H1 (cell line): ENCODE measurements at regions not wholly inside any gene's neighbourhood (a gene's known extent, or its start where the extent isn't known, plus 50 kb on each side); places are given as distances from the start of the nearest gene placed in this dataset.

Experiments used
- CTCF ChIA-PET: fragments of 300-600 bp; sonication (Branson Sonifier 250); formaldehyde crosslinking; loops from one replicate; lab custom pipeline; 2021; ENCODE audit not compliant: partially characterized antibody; lab: Charles Lee
- POLR2A ChIA-PET: fragments of 300-600 bp; sonication (Branson Sonifier 250); formaldehyde crosslinking; loops from one replicate; lab custom pipeline; 2021; ENCODE audit warnings: inconsistent platforms; ENCODE audit not compliant: partially characterized antibody; lab: Charles Lee
- DNase-seq, 2 experiments: peaks; one replicate each; pipeline versions ENCODE4 v3.0.0 to v3.0.0-alpha.2; 2010 to 2022; ENCODE audit warnings: low spot score in 2 of 2, low read depth in 1 of 2, mixed read lengths in 1 of 2
- FAIRE-seq: peaks from 2 replicates; lab custom pipeline; 2011; peaks lifted over from hg19 to GRCh38; lab: Jason Lieb, UNC
- H2AFZ ChIP-seq: 2 replicates; pipeline ENCODE4 v1.8.1; 2012; ENCODE audit warnings: low read length, inconsistent platforms
- H2AK5ac ChIP-seq: 2 replicates; pipeline ENCODE4 v1.6.1; 2013; ENCODE audit warnings: low read depth, low read length
- H2BK120ac ChIP-seq: replicated peaks from 2 replicates; pipeline ENCODE3; 2013; ENCODE audit warnings: low read depth, low read length, inconsistent platforms
- H2BK12ac ChIP-seq: 2 replicates; pipeline ENCODE4 v1.6.1; 2013; ENCODE audit warnings: low read depth, low read length
- H2BK15ac ChIP-seq: 2 replicates; pipeline ENCODE4 v1.6.1; 2013; ENCODE audit warnings: low read length
- H2BK20ac ChIP-seq: 2 replicates; pipeline ENCODE4 v1.6.1; 2013; ENCODE audit warnings: low read length
- H2BK5ac ChIP-seq: 2 replicates; pipeline ENCODE4 v1.6.1; 2013; ENCODE audit warnings: low read depth, low read length
- H3K14ac ChIP-seq: 2 replicates; pipeline ENCODE4 v1.6.1; 2013; ENCODE audit warnings: inconsistent platforms; ENCODE audit not compliant: insufficient read length
- H3K18ac ChIP-seq: 2 replicates; pipeline ENCODE4 v1.6.1; 2013; ENCODE audit warnings: low read length; ENCODE audit errors: extremely low read depth
- H3K23ac ChIP-seq: 2 replicates; pipeline ENCODE4 v1.6.1; 2013; ENCODE audit warnings: inconsistent platforms; ENCODE audit not compliant: insufficient read length
- H3K23me2 ChIP-seq: 2 replicates; pipeline ENCODE4 v1.6.1; 2013; ENCODE audit warnings: low read depth, low read length
- H3K27ac ChIP-seq: 2 replicates; pipeline ENCODE4 v1.6.1; 2011; ENCODE audit warnings: low read depth, low read length, inconsistent platforms
- H3K27me3 ChIP-seq, 4 experiments: replicated peaks in 1 of 4; 1 replicate in 1 of 4; 2 replicates in 3 of 4; pipeline versions ENCODE4 v1.6.1 to v1.8.1; 2011 to 2013; ENCODE audit warnings: low read length in 3 of 4, mild to moderate bottlenecking in 3 of 4, inconsistent platforms in 2 of 4, mixed read lengths in 2 of 4, moderate library complexity in 1 of 4; ENCODE audit not compliant: control insufficient read depth in 3 of 4, insufficient read depth in 3 of 4; ENCODE audit errors: extremely low read depth in 1 of 4
- H3K36me3 ChIP-seq, 4 experiments: 2 replicates each; pipeline versions ENCODE4 v1.6.1 to v1.8.1; 2011 to 2013; ENCODE audit warnings: mild to moderate bottlenecking in 4 of 4, low read length in 3 of 4, moderate library complexity in 2 of 4, control low read depth in 1 of 4, inconsistent platforms in 1 of 4; ENCODE audit not compliant: insufficient read depth in 4 of 4, control insufficient read depth in 2 of 4
- H3K4ac ChIP-seq: replicated peaks from 2 replicates; pipeline ENCODE3; 2013; ENCODE audit warnings: low read length, low read depth, mixed read lengths, inconsistent platforms; ENCODE audit not compliant: insufficient read length
- H3K4me1 ChIP-seq, 4 experiments: replicated peaks in 1 of 4; 1 replicate in 1 of 4; 2 replicates in 3 of 4; pipeline versions ENCODE4 v1.6.1 to v1.8.1; 2011 to 2013; ENCODE audit warnings: low read length in 3 of 4, inconsistent platforms in 2 of 4, mixed read lengths in 1 of 4; ENCODE audit not compliant: insufficient read depth in 4 of 4, control insufficient read depth in 3 of 4
- H3K4me2 ChIP-seq, 2 experiments: 2 replicates each; pipeline versions ENCODE4 v1.6.1 to v1.8.1; 2011 to 2013; ENCODE audit warnings: low read depth in 2 of 2, low read length in 2 of 2, control low read depth in 1 of 2, inconsistent platforms in 1 of 2, mild to moderate bottlenecking in 1 of 2; ENCODE audit not compliant: insufficient read depth in 1 of 2
- H3K4me3 ChIP-seq, 4 experiments: fragments of 200-600, 300-600 bp in 1 of 4; sonication (generic), shearing (Covaris generic), sonication (Bioruptor Twin) in 1 of 4; 2 replicates each; pipeline versions ENCODE4 v1.5.1 to v1.8.1; 2011 to 2016; ENCODE audit warnings: low read length in 4 of 4, low read depth in 3 of 4, control low read depth in 2 of 4, inconsistent platforms in 2 of 4, mild to moderate bottlenecking in 2 of 4, mixed read lengths in 1 of 4, moderate library complexity in 1 of 4; ENCODE audit not compliant: insufficient read depth in 2 of 4; ENCODE audit errors: extremely low read depth in 1 of 4
- H3K56ac ChIP-seq: replicated peaks from 2 replicates; pipeline ENCODE3; 2013; ENCODE audit warnings: low read depth, mild to moderate bottlenecking, mixed read lengths, low read length, inconsistent platforms; ENCODE audit not compliant: insufficient read length
- H3K79me1 ChIP-seq: 2 replicates; pipeline ENCODE4 v1.6.1; 2013; ENCODE audit warnings: low read depth, low read length, control low read depth
- H3K79me2 ChIP-seq, 2 experiments: 2 replicates each; pipeline versions ENCODE4 v1.6.1 to v1.8.1; 2012 to 2013; ENCODE audit warnings: low read length in 2 of 2, mild to moderate bottlenecking in 2 of 2, inconsistent platforms in 1 of 2; ENCODE audit not compliant: insufficient read depth in 2 of 2, control insufficient read depth in 1 of 2
- H3K9ac ChIP-seq, 4 experiments: replicated peaks in 1 of 4; 1 replicate in 1 of 4; 2 replicates in 3 of 4; pipeline versions ENCODE4 v1.6.1 to v1.8.1; 2011 to 2013; ENCODE audit warnings: low read depth in 3 of 4, low read length in 3 of 4, control low read depth in 2 of 4, mild to moderate bottlenecking in 2 of 4, moderate library complexity in 2 of 4, inconsistent platforms in 1 of 4; ENCODE audit errors: extremely low read depth in 1 of 4
- H3K9me3 ChIP-seq, 2 experiments: 2 replicates each; pipeline versions ENCODE4 v1.6.1 to v1.8.1; 2012 to 2013; ENCODE audit warnings: mild to moderate bottlenecking in 2 of 2, moderate library complexity in 2 of 2, control low read depth in 1 of 2, inconsistent platforms in 1 of 2, low read depth in 1 of 2, low read length in 1 of 2, mixed read lengths in 1 of 2; ENCODE audit not compliant: insufficient read depth in 2 of 2
- H4K20me1 ChIP-seq, 2 experiments: replicated peaks in 1 of 2; 2 replicates each; pipeline versions ENCODE3 to v1.8.1; 2011 to 2013; ENCODE audit warnings: inconsistent platforms in 2 of 2, low read length in 2 of 2, mild to moderate bottlenecking in 1 of 2; ENCODE audit not compliant: insufficient read depth in 2 of 2, control insufficient read depth in 1 of 2
- H4K5ac ChIP-seq: 2 replicates; pipeline ENCODE4 v1.6.1; 2013; ENCODE audit warnings: low read length, low read depth, mixed read lengths, inconsistent platforms; ENCODE audit not compliant: insufficient read length
- H4K8ac ChIP-seq: 2 replicates; pipeline ENCODE4 v1.8.0; 2013; ENCODE audit warnings: mild to moderate bottlenecking, moderate library complexity, low read length, inconsistent platforms; ENCODE audit not compliant: insufficient read depth; ENCODE audit errors: extremely low read depth
- H4K91ac ChIP-seq: replicated peaks from 2 replicates; pipeline ENCODE3; 2013; ENCODE audit warnings: low read length, mixed read lengths, inconsistent platforms; ENCODE audit not compliant: insufficient read length
- JUND ChIP-seq: IDR thresholded peaks from 2 replicates; pipeline ENCODE4 v1.6.1; 2011; ENCODE audit warnings: mild to moderate bottlenecking, improper control_type of control experiment, low read length
- TAF1 ChIP-seq: IDR thresholded peaks from 2 replicates; pipeline ENCODE4 v1.6.1; 2011; ENCODE audit warnings: mild to moderate bottlenecking, low read depth, low read length
- WGBS, 2 experiments: shearing (Covaris generic) in 1 of 2; methylation state at CpG; one replicate each; pipeline versions ENCODE4 v1.1.6 to v1.1.7; 2013 to 2015; ENCODE audit warnings: low lambda C conversion rate in 2 of 2, mixed read lengths in 2 of 2, inconsistent platforms in 1 of 2, low coverage in 1 of 2, missing lambda C conversion rate in 1 of 2; ENCODE audit not compliant: insufficient replicate concordance in 2 of 2, insufficient coverage in 1 of 2, insufficient read length in 1 of 2; ENCODE audit errors: extremely low coverage in 1 of 2, missing lambda C conversion rate in 1 of 2; 5-methylcytosine and 5-hydroxymethylcytosine counted together

GRCh38 chr5:175384724-175385552 lies 59.0 kb downstream of the DRD1 start:
- Histone ChIP-seq H2AK5ac (no peak overlapping the region), H4K5ac (no peak overlapping the region), H2BK5ac (no peak overlapping the region), H3K27ac (no peak overlapping the region), H4K8ac (no peak overlapping the region), H4K20me1 (no peaks in the 10 kb centered on the region), H4K91ac (no peak overlapping the region), H2BK20ac (no peak overlapping the region), H3K4me3 (no peak overlapping the region), H2AFZ (no peak overlapping the region), H3K4ac (no peak overlapping the region), H2BK12ac (no peak overlapping the region), H3K9me3 (no peaks in the 10 kb centered on the region), H3K56ac (no peak overlapping the region), H3K27me3 (no peaks in the 10 kb centered on the region), H3K18ac (no peak overlapping the region), H2BK120ac (no peak overlapping the region), H3K14ac (no peak overlapping the region), H3K79me1 (no peaks in the 10 kb centered on the region), H3K4me1 (peaks cover 0 to 3% (median 3%) of the 10 kb centered on the region in 4 experiments; a peak in 3 of 7 replicates), H3K23ac (no peak overlapping the region), H3K4me2 (no peak overlapping the region), H3K79me2 (no peaks in the 10 kb centered on the region), H3K23me2 (no peaks in the 10 kb centered on the region), H2BK15ac (no peak overlapping the region), H3K36me3 (no peaks in the 10 kb centered on the region), H3K9ac (no peak overlapping the region)
- WGBS, 2 experiments = 91% methylated on average over 2 of the region's 2 CpGs; no CpG with 5 or more reads in 1 of the 2 experiments
- POLR2A ChIA-PET = no interaction called here
- DNase-seq (no peak), FAIRE-seq (no peak)
- CTCF ChIA-PET = interaction anchor here (0.7 kb wide), 1 partner anchor 234 kb away, joined by 3 read pairs; no protein-coding TSS in a partner anchor
- no peak for TF ChIP-seq TAF1
- TF ChIP-seq JUND = no peak
